Psoas muscle (tissue), 7 donors: ENCODE measurements at regions not wholly inside any gene's neighbourhood (a gene's known extent, or its start where the extent isn't known, plus 50 kb on each side); places are given as distances from the start of the nearest gene placed in this dataset.

Experiments
- ATAC-seq, 4 donors: fragments of 200-7000 bp; cut with Tn5 transposase; one replicate each; pipeline ENCODE4 v1.9.1; 2020; ENCODE audit warnings: moderate library complexity in 3 of 4, mild to moderate bottlenecking in 2 of 4
- DNase-seq, 2 donors: peaks; one replicate each; pipeline ENCODE4 v3.0.0-alpha.2; 2020
- H3K27ac ChIP-seq: fragments of 200-600 bp; one replicate; pipeline ENCODE4 v1.8.0; 2022
- H3K27me3 ChIP-seq, 3 donors: fragments of 200-600 bp in 1 of 3; one replicate each; pipeline versions ENCODE4 v1.6.1 to v1.8.0; 2013 to 2022; ENCODE audit warnings: low read length in 2 of 3, mild to moderate bottlenecking in 2 of 3, moderate library complexity in 1 of 3; ENCODE audit not compliant: insufficient read depth in 3 of 3
- H3K36me3 ChIP-seq, 2 donors: fragments of 200-600 bp in 1 of 2; one replicate each; pipeline versions ENCODE4 v1.6.1 to v1.8.0; 2013 to 2022; ENCODE audit warnings: low read depth in 1 of 2, mild to moderate bottlenecking in 1 of 2, moderate library complexity in 1 of 2; ENCODE audit not compliant: insufficient read depth in 1 of 2
- H3K4me1 ChIP-seq: fragments of 200-600 bp; one replicate; pipeline ENCODE4 v1.8.0; 2022
- H3K4me3 ChIP-seq: fragments of 200-600 bp; one replicate; pipeline ENCODE4 v1.8.0; 2022; ENCODE audit warnings: mild to moderate bottlenecking
- H3K9me3 ChIP-seq: fragments of 200-600 bp; one replicate; pipeline ENCODE4 v1.8.0; 2022
- CTCF ChIP-seq: fragments of 200-600 bp; IDR thresholded peaks from one replicate; pipeline ENCODE4 v1.8.0; 2022; ENCODE audit warnings: antibody characterized with exemption
- WGBS, 3 donors: extraction: QIAGEN DNeasy Blood & Tissue Kit; methylation state at CpG; one replicate each; pipeline versions ENCODE4 v1.1.6 to v1.1.7; 2013; 5-methylcytosine and 5-hydroxymethylcytosine counted together
- intact Hi-C, 2 donors: fragments of 100-400 bp; cut with DNase I; formaldehyde crosslinking; loops; one replicate each; pipeline versions ENCODE4 v1.11.0 to v1.14.2; 2022
- donor health status: healthy with polysubstance abuse.
- donor health status: DM: no; HTN: no; CAD: no; lungs with moderate emphysema.
- donor health status: Bipolar disorder and iron deficiency.
- donor health status: healthy.
- donor health status: DM: yes; HTN: yes; CAD: no.
- donor health status: DM: no; HTN: no; CAD: no.
- donor health status: DM: yes; HTN: yes; CAD: no.

- intact Hi-C loops = no loop called here
- H3K27ac ChIP-seq = peak overlapping the region; percentile 3
- no peak for TF ChIP-seq CTCF
Measured at GRCh38 chrX:39337451-39337850, 536.2 kb downstream of the MID1IP1 start.

GRCh38 chrX:39338583-39338982 is 537.3 kb downstream of the MID1IP1 start:
- Histone ChIP-seq H3K27me3 (peaks cover 0 to 23% (median 0%) of the 10 kb centered on the region in 3 donors), H3K9me3 (no peaks in the 10 kb centered on the region), H3K4me1 (no peaks in the 10 kb centered on the region), H3K4me3 (no peak overlapping the region), H3K27ac (no peak overlapping the region), H3K36me3 (no peaks in the 10 kb centered on the region)
- 47 to 73% (median 71%) methylated on average over 2 of the region's 2 CpGs for WGBS, 3 donors
- ATAC-seq (peak; percentile 45 to 59 (median 50)), DNase-seq (no peak)
- TF ChIP-seq CTCF = no peak
- intact Hi-C loops = no loop called here

More at GRCh38 chrX:39337451-39337850, 536.2 kb downstream of the MID1IP1 start:
- DNase-seq (no peak), ATAC-seq (no peak)
- Histone ChIP-seq H3K9me3 (no peaks in the 10 kb centered on the region), H3K27me3 (peaks cover 0 to 11% (median 0%) of the 10 kb centered on the region in 3 donors), H3K36me3 (no peaks in the 10 kb centered on the region), H3K4me1 (no peaks in the 10 kb centered on the region), H3K4me3 (no peak overlapping the region)
- WGBS, 3 donors = 41 to 60% (median 57%) methylated on average over 5 of the region's 5 CpGs

GRCh38 chrX:39356119-39356807 is 555.0 kb downstream of the MID1IP1 start:
- Histone ChIP-seq H3K36me3 (no peaks in the 10 kb centered on the region), H3K9me3 (no peaks in the 10 kb centered on the region), H3K27me3 (peaks cover 0 to 25% (median 0%) of the 10 kb centered on the region in 3 donors), H3K4me1 (no peaks in the 10 kb centered on the region), H3K4me3 (no peak overlapping the region), H3K27ac (no peak overlapping the region)
- DNase-seq = no peak
- TF ChIP-seq CTCF = no peak
- 66 to 74% (median 68%) methylated on average over 5 of the region's 5 CpGs for WGBS, 3 donors
- no peak for ATAC-seq
- intact Hi-C loops = no loop called here

GRCh38 chrX:39360101-39360500 is 558.8 kb downstream of the MID1IP1 start:
- ATAC-seq (no peak), DNase-seq (no peak)
- TF ChIP-seq CTCF = no peak
- Histone ChIP-seq H3K4me3 (no peak overlapping the region), H3K27ac (no peak overlapping the region), H3K36me3 (no peaks in the 10 kb centered on the region), H3K4me1 (no peaks in the 10 kb centered on the region), H3K27me3 (peaks cover 0 to 25% (median 0%) of the 10 kb centered on the region in 3 donors), H3K9me3 (no peaks in the 10 kb centered on the region)
- intact Hi-C loops = no loop called here
- 59 to 82% (median 77%) methylated on average over 1 of the region's 1 CpG for WGBS, 3 donors

- no peaks in the 10 kb centered on the region for H3K36me3 ChIP-seq
Measured at GRCh38 chrX:39361736-39362135, 560.5 kb downstream of the MID1IP1 start.

More at GRCh38 chrX:39361736-39362135, 560.5 kb downstream of the MID1IP1 start:
- H3K4me3 ChIP-seq = no peak overlapping the region
- no peak for TF ChIP-seq CTCF
- H3K9me3 ChIP-seq = no peaks in the 10 kb centered on the region
- H3K27me3 ChIP-seq = peaks cover 0 to 19% (median 0%) of the 10 kb centered on the region in 3 donors
- ATAC-seq (no peak), DNase-seq (no peak)
- H3K27ac ChIP-seq = no peak overlapping the region
- intact Hi-C loops = no loop called here
- H3K4me1 ChIP-seq = no peaks in the 10 kb centered on the region
